Astrocyte (in vitro differentiated cells and primary cell): ENCODE measurements at regions not wholly inside any gene's neighbourhood (a gene's known extent, or its start where the extent isn't known, plus 50 kb on each side); places are given as distances from the start of the nearest gene placed in this dataset.

Source experiments
- DNase-seq: peaks from one replicate; pipeline ENCODE4 v3.0.0-alpha.2; 2010; ENCODE audit warnings: low read depth
- FAIRE-seq: peaks from 2 replicates; lab custom pipeline; 2011; peaks lifted over from hg19 to GRCh38; lab: Jason Lieb, UNC
- H2AFZ ChIP-seq: 2 replicates; pipeline ENCODE4 v1.6.0; 2012; ENCODE audit warnings: low read depth, low read length, inconsistent platforms
- H3K27ac ChIP-seq: 2 replicates; pipeline ENCODE4 v1.5.1; 2011; ENCODE audit warnings: low read depth, low read length, inconsistent platforms
- H3K27me3 ChIP-seq: 2 replicates; pipeline ENCODE4 v1.6.0; 2011; ENCODE audit warnings: low read length, inconsistent platforms; ENCODE audit not compliant: insufficient read depth
- H3K36me3 ChIP-seq: 2 replicates; pipeline ENCODE4 v1.5.1; 2011; ENCODE audit warnings: low read length, inconsistent platforms; ENCODE audit not compliant: insufficient read depth
- H3K4me1 ChIP-seq: 2 replicates; pipeline ENCODE4 v1.5.1; 2011; ENCODE audit warnings: low read length, inconsistent platforms; ENCODE audit not compliant: insufficient read depth
- H3K4me2 ChIP-seq: 2 replicates; pipeline ENCODE4 v1.6.0; 2012; ENCODE audit warnings: low read length, inconsistent platforms
- H3K4me3 ChIP-seq: 2 replicates; pipeline ENCODE4 v1.5.1; 2011; ENCODE audit warnings: low read depth, mild to moderate bottlenecking, low read length, inconsistent platforms; ENCODE audit not compliant: insufficient read depth
- H3K79me2 ChIP-seq: 2 replicates; pipeline ENCODE4 v1.6.0; 2012; ENCODE audit warnings: mild to moderate bottlenecking, low read length, inconsistent platforms; ENCODE audit not compliant: insufficient read depth
- H3K9ac ChIP-seq: 2 replicates; pipeline ENCODE4 v1.6.0; 2012; ENCODE audit warnings: mild to moderate bottlenecking, low read length, inconsistent platforms
- H3K9me3 ChIP-seq: 2 replicates; pipeline ENCODE4 v1.5.1; 2012; ENCODE audit warnings: low read depth, mild to moderate bottlenecking, low read length, inconsistent platforms; ENCODE audit not compliant: insufficient read depth
- H4K20me1 ChIP-seq: 2 replicates; pipeline ENCODE4 v1.6.0; 2012; ENCODE audit warnings: low read length, inconsistent platforms; ENCODE audit not compliant: insufficient read depth
- H3K27ac Mint-ChIP-seq: one replicate; pipeline ENCODE4 v1.8.0; 2021; ENCODE audit warnings: mild to moderate bottlenecking, mixed read lengths; ENCODE audit not compliant: unreplicated experiment
- H3K27me3 Mint-ChIP-seq: one replicate; pipeline ENCODE4 v1.8.0; 2021; ENCODE audit warnings: low read depth, mixed read lengths; ENCODE audit not compliant: unreplicated experiment
- H3K36me3 Mint-ChIP-seq: one replicate; pipeline ENCODE4 v1.8.0; 2021; ENCODE audit warnings: low read depth, mixed read lengths; ENCODE audit not compliant: unreplicated experiment
- H3K4me1 Mint-ChIP-seq: one replicate; pipeline ENCODE4 v1.8.0; 2021; ENCODE audit warnings: low read depth, mixed read lengths; ENCODE audit not compliant: unreplicated experiment
- H3K4me3 Mint-ChIP-seq: one replicate; pipeline ENCODE4 v1.8.0; 2021; ENCODE audit warnings: mild to moderate bottlenecking, moderate library complexity, mixed read lengths; ENCODE audit not compliant: unreplicated experiment
- H3K9me3 Mint-ChIP-seq: one replicate; pipeline ENCODE4 v1.8.0; 2021; ENCODE audit warnings: mild to moderate bottlenecking, mixed read lengths; ENCODE audit not compliant: unreplicated experiment
- CTCF ChIP-seq: IDR thresholded peaks from 2 replicates; pipeline ENCODE4 v1.5.1; 2011; ENCODE audit warnings: low read depth, mild to moderate bottlenecking, inconsistent platforms, low read length, moderate library complexity; ENCODE audit not compliant: insufficient read depth
- EZH2 ChIP-seq: IDR thresholded peaks from 2 replicates; pipeline ENCODE4 v1.6.1; 2012; ENCODE audit warnings: mild to moderate bottlenecking, low read length, inconsistent platforms; ENCODE audit not compliant: insufficient read depth

GRCh38 chr12:102781117-102781516 is 135.9 kb downstream of the PAH start:
- Histone ChIP-seq H3K27me3 (no peaks in the 10 kb centered on the region), H3K9ac (no peak overlapping the region), H3K79me2 (no peaks in the 10 kb centered on the region), H3K9me3 (no peaks in the 10 kb centered on the region), H3K4me2 (no peak overlapping the region), H3K4me1 (no peaks in the 10 kb centered on the region), H3K36me3 (no peaks in the 10 kb centered on the region), H3K4me3 (no peak overlapping the region), H4K20me1 (no peaks in the 10 kb centered on the region), H2AFZ (no peak overlapping the region), H3K27ac (no peak overlapping the region)
- TF ChIP-seq EZH2 (no peak), CTCF (no peak)
- FAIRE-seq (no peak), DNase-seq (no peak)
- Mint-ChIP-seq H3K4me3 (no peak overlapping the region), H3K4me1 (no peaks in the 10 kb centered on the region), H3K27me3 (no peaks in the 10 kb centered on the region), H3K9me3 (no peaks in the 10 kb centered on the region), H3K27ac (no peak overlapping the region), H3K36me3 (no peaks in the 10 kb centered on the region)

- H3K9me3 Mint-ChIP-seq = no peaks in the 10 kb centered on the region
These were observed 141.0 kb downstream of the PAH start for GRCh38 chr12:102776041-102776440.

More at GRCh38 chr12:102776041-102776440, 141.0 kb downstream of the PAH start:
- Histone ChIP-seq H3K79me2 (no peaks in the 10 kb centered on the region), H3K36me3 (no peaks in the 10 kb centered on the region), H4K20me1 (no peaks in the 10 kb centered on the region), H3K4me3 (no peak overlapping the region), H3K27ac (no peak overlapping the region), H3K4me2 (no peak overlapping the region), H3K9me3 (no peaks in the 10 kb centered on the region), H3K4me1 (no peaks in the 10 kb centered on the region), H2AFZ (no peak overlapping the region), H3K27me3 (no peaks in the 10 kb centered on the region), H3K9ac (no peak overlapping the region)
- peaks cover 3% of the 10 kb centered on the region for H3K27me3 Mint-ChIP-seq
- no peaks in the 10 kb centered on the region for H3K4me1 Mint-ChIP-seq
- no peaks in the 10 kb centered on the region for H3K36me3 Mint-ChIP-seq
- TF ChIP-seq EZH2 = no peak
- TF ChIP-seq CTCF = no peak
- no peak for DNase-seq
- H3K4me3 Mint-ChIP-seq = no peak overlapping the region
- no peak for FAIRE-seq
- no peak overlapping the region for H3K27ac Mint-ChIP-seq
